Fibroblast of villous mesenchyme (primary cell): ENCODE measurements at regions not wholly inside any gene's neighbourhood (a gene's known extent, or its start where the extent isn't known, plus 50 kb on each side); places are given as distances from the start of the nearest gene placed in this dataset.

Experiments used
- DNase-seq: peaks from one replicate; pipeline ENCODE4 v3.0.0-alpha.2; 2010; ENCODE audit warnings: low read depth
- H3K4me3 ChIP-seq: 2 replicates; pipeline ENCODE4 v1.5.1; 2011; ENCODE audit warnings: low read depth, mild to moderate bottlenecking, low read length
- TF ChIP-seq, protein P1 (sequence below): IDR thresholded peaks from 2 replicates; pipeline ENCODE4 v1.5.1; 2012; ENCODE audit warnings: low read depth, mild to moderate bottlenecking, low read length; ENCODE audit not compliant: insufficient read depth

DNA sequence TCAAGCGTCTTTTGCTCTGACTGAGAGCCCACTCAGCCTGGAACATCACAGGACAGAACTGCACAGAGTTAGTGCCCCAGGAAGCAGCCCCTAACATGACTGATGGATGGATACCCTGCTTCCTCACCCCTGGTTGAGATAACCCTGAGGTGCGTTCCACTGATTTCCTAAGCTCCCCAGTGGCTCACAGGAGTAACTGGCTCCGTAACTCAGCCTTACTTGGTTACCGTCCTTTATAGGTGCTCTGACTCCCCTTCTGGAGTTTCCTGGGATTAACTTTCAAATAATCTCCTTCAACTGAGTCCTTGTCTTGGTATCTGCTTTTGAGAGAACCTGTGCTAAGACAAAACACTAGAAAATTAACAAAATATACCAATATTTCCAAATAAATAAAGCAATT is 449.5 kb downstream of the AGTPBP1 start:
- TF ChIP-seq, protein P1, sequence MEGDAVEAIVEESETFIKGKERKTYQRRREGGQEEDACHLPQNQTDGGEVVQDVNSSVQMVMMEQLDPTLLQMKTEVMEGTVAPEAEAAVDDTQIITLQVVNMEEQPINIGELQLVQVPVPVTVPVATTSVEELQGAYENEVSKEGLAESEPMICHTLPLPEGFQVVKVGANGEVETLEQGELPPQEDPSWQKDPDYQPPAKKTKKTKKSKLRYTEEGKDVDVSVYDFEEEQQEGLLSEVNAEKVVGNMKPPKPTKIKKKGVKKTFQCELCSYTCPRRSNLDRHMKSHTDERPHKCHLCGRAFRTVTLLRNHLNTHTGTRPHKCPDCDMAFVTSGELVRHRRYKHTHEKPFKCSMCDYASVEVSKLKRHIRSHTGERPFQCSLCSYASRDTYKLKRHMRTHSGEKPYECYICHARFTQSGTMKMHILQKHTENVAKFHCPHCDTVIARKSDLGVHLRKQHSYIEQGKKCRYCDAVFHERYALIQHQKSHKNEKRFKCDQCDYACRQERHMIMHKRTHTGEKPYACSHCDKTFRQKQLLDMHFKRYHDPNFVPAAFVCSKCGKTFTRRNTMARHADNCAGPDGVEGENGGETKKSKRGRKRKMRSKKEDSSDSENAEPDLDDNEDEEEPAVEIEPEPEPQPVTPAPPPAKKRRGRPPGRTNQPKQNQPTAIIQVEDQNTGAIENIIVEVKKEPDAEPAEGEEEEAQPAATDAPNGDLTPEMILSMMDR, result no peak
- DNase-seq, result no peak
- no peak overlapping the region for H3K4me3 ChIP-seq

DNA sequence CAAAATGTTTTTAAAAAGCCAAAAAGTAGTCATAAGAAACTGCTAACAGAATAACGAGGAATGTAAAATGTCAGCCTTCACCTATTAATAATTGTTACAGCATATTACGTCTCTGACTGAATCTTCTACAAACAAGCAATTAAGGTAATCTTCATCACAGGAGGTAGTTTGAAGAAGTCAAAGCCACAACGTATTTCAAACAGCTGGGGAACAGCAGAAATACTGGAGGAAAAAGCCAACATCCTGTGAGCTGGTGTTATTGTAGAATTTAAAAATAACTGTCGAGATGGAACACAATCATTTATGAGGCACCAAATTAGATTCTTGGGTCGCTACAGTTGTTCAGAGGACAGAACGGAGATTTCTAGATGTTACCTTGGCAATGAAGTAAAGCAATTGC is 450.5 kb downstream of the AGTPBP1 start:
- H3K4me3 ChIP-seq, result no peak overlapping the region
- TF ChIP-seq, protein P1, result no peak

DNA sequence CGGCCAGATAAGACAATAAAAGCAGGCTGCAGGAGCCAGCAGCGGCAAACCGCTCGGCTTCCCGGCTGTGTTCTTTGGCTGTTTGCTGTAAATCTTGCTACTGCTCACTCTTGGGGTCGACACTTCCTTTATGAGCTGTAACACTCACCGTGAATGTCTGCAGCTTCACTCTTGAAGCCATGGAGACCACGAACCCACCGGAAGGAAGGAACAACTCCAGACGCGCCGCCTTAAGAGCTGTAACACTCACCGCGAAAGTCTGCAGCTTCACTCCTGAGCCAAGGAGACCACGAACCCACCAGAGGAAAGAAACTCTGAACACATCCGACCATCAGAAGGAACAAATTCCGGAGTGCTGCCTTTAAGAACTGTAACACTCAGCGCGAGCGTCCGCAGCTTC is 451.7 kb downstream of the AGTPBP1 start:
- TF ChIP-seq, protein P1, result no peak
- H3K4me3 ChIP-seq, result no peak overlapping the region
- no peak for DNase-seq

More for the DNA sequence above, 450.5 kb downstream of the AGTPBP1 start:
- no peak for DNase-seq

DNA sequence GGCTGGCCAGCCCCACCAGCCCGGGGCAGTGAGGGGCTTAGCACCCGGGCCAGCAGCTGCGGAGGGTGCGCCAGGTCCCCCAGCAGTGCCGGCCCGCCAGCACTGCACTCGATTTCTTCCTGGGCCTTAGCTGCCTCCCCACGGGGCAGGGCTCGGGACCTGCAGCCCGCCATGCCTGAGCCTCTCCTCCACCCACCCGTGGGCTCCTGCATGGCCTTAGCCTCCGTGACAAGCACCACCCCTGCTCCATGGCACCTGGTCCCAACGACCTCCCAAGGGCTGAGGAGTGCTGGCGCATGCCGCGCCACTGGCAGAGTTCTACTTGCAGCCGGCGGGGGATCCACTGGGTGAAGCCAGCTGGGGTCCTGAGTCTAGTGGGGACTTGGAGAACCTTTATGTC is 452.6 kb downstream of the AGTPBP1 start:
- no peak for DNase-seq
- no peak overlapping the region for H3K4me3 ChIP-seq
- TF ChIP-seq, protein P1, result no peak

DNA sequence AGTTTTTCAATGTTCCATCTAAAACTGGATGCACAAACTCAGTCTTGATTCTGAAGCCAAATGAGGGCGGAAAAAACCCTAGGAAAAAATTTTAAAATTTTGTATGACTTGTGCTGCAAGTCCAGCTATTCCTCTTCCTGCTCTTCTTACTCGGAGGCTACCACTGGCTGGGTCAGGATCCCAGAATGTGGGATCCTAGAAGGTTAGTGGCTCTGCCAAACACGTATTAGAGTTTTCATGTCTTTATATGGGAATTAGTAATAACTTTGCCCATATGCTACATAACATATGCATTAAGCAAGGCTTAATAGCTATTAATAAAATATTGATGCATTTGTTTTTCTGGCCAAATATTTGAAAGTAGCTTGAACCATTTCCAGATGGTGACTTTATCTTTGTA is 458.3 kb downstream of the AGTPBP1 start:
- H3K4me3 ChIP-seq, result no peak overlapping the region
- DNase-seq, result no peak
- TF ChIP-seq, protein P1, result no peak

DNA sequence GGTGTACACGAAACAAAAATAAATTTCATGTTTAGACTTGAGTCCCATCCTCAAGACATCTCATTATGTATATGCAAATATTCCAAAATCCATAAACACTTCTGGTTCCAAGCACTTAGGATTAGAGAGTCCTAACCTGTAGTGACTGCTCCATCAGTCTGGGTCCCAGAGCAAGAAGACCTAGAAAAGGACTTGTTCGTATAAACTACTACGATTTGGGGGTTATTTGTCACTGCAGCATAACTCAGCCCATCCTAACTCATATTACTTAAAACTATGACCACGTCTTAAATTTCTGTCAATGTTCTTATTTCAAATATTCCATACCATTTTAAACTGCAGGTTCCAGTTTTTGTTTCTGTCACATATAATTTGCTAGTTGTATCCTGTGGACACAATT is 463.0 kb downstream of the AGTPBP1 start:
- H3K4me3 ChIP-seq, result no peak overlapping the region
- TF ChIP-seq, protein P1, result no peak
- no peak for DNase-seq

DNA sequence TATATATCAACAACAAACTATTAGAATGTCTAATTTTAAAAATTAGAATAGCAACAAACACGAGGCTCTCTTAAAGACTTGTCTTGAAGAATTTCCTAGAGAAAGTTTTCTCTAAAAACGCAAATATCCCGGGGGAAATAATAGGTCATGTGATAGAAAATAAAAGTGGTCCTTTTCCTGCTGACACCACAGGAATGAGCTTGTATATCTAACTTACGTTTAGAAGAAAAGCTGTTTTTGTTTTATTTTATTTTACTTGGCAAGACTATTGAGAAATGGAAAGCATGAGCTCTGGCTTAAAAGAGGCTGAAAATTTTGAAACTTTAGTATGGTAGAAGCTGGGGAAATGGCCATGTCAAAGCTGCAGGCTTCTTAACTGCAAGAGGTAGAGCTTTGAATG is 465.0 kb downstream of the AGTPBP1 start:
- H3K4me3 ChIP-seq, result no peak overlapping the region
- DNase-seq, result no peak
- TF ChIP-seq, protein P1, result no peak
